Activated CD4-positive, alpha-beta T cell treated with anti-CD3 and anti-CD28 coated beads, Interleukin-2, Interleukin-6, amounts not matched to agents 100 ng/mL and 50 ng/mL, durations not matched to agents 16 hours and 8 hours (primary cell): ENCODE measurements at regions not wholly inside any gene's neighbourhood (a gene's known extent, or its start where the extent isn't known, plus 50 kb on each side); places are given as distances from the start of the nearest gene placed in this dataset.
"Not testable (repeated sequence)": the region's sequence is repeated elsewhere in the genome, so short reads cannot be mapped to it uniquely, and the experiment has no call there.

ENCODE experiments used
- DNase-seq: peaks from one replicate; pipeline ENCODE4 v3.0.0-alpha.2; 2020

DNA sequence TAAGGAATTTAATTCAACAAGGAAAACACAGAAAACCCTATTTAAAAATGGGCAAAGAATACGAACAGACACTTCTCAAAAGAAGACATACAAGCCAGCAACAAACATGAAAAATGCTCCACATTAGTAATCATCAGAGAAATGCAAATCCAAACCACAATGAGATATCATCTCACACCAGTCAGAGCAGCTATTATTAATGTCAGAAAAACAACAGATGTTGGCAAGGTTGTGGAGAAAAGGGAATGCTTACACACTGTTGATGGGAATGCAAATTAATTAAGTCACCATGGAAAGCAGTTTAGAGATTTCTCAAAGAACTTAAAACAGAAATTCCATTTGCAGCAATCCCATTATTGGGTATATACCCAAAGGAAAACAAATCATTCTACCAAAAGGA is 55.2 kb downstream of the GCC1 start:
- no peak for DNase-seq

DNA sequence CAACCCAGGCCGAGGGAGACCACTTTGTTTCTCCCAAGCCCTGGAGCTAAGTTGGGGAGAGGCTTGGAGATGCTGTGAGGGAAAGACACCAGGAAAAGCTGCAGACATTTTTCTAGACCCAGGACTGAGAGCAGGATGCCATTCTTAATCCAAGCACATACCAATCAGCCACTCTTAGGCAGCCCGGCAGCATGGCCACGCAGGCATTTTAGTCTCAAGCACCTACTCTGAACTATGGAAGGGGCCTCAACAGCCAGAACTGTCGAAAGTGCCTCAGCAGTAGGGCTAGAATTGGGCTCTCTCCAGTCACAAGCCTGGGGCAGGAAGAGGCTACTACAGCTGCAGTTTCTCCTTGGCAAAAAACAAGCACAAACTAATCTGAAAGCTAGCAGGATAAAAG is 57.8 kb downstream of the GCC1 start:
- no peak for DNase-seq

DNA sequence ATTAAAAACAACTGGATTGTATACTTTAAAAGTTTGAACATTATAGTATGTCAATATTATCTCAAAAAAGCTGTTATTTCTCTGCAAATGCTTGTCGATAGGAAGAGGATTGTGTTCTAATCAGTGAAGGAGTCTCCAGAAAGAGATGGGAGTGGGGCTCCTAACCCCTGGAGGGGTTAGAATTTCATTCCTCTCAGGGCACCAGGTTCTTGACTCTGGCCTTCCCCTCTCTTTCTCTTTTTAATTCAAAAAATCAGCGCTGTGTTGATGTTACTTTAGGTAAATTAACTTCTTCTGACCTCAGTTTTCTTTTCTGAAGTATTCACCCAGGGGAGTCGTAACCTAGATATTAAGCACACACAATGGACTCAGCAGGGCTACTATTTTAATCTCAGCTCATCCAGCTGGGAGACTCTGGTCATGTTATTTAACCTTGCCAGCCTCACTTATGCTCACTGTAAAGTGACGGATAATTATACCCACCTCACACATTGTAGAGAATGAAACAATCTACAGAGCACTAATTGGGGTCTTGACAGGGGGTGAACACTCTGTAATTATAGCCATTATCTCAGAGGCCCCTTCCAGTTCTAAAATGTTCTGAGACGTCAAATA is 59.4 kb downstream of the GCC1 start:
- DNase-seq: no peak

DNA sequence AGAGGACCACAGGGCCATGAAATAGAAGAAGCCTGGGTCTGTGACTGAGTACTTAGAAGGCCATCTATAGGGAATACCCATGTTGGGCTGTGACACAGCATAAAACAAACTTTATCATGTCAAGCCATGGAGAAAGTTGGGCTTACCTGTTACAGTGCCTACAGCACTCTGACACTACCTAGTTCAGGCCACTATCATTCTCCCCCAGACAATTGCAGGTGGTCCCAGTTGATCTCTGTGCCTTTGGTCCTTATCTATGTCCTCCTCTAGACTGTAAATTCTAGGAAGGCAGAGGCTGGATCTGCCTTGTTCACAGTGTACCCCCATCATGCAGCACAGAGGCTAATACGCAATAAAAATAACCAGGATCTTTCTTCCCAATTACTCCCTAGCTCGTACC is 69.1 kb downstream of the GCC1 start:
- no peak for DNase-seq

DNA sequence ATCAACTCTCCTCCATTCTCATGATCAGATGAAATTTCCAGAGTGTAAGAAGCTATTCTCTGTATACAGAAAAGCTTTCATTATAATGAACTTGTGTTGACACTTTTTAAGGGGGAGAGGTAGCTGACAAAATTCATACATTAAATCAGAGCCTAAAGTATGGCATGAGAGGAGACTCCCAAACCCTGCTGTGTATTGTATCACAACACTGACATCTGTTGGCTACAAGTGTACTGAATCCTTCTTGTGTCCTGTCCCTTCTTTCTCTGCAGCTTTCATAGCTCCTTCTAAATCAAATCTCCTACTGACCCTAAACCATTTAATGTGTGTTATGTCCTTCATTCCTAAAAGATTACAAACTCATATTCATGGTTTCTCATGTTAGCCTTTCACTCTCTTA is 70.9 kb downstream of the GCC1 start:
- peak; percentile 32 for DNase-seq

DNA sequence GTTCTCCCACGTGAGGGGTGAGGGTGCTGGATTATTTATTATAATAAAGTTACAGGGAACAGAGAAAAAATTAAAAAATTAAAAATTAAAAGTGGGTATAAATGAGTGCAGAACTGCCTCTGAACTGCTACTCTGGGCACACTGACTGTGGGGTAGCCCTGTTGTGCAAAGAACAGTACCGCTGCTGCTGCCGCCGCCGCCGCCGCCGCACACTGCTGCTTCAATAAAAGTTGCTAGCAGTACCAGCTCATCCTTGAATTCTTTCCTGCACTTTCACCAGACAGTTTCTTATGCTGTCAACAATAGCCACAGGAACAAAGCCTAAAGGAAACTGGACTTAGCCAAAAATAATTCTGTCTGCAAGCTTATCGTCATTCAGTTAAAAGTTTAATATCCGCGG is 72.1 kb downstream of the GCC1 start:
- DNase-seq: no peak

DNA sequence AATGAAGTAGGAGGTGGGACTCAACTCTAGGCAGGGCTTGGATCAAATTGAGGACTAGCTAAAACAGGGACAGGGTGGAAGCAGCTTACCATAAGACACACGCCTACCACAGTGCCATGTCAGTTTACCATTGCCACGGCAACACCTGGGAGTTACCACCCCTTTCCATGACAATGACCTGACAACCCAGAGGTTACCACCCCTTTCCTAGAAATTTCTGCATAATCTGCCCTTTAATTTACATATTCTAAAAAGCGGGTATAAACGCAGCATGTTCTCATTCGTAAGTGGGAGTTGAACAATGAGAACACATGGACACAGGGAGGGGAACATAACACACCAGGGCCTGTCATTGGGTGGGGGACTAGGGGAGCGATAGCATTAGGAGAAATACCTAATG is 72.7 kb downstream of the GCC1 start:
- DNase-seq: no peak

DNA sequence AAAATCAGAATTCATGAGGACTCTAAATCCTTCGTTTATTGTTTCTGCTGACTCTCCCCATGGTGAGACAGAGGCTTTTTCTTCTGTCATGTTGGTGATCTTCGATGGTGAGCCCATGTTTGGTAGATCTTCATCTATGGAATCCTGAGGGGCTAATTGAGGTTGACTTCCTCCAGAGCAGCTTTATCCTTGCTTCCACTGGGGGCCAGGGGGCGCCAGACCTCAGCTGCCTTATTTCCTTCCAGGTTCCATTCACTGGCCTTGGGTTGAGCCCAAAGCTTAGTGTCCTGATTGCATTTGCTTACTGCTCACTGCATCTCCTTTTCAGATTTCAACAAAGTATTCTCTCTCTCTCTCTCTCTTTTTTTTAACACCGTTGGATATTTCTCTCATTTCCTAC is 80.7 kb downstream of the GCC1 start:
- DNase-seq: peak; percentile 17

DNA sequence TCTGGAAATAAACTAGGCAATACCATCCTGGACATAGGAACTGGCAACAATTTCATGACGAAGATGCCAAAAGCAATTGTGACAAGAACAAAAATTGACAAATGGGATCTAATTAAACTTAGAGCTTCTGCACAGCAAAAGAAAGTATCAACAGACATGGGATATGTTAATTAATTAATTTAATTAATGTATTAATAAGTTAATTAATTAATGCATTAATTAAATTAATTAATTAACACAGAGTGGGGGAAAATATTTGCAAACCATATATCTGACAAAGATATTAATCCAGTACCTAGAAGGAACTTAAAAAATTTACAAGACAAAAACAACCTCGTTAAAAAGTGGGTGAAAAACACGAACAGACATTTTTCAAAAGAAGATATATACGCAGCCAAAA is 83.6 kb downstream of the GCC1 start:
- no peak for DNase-seq

DNA sequence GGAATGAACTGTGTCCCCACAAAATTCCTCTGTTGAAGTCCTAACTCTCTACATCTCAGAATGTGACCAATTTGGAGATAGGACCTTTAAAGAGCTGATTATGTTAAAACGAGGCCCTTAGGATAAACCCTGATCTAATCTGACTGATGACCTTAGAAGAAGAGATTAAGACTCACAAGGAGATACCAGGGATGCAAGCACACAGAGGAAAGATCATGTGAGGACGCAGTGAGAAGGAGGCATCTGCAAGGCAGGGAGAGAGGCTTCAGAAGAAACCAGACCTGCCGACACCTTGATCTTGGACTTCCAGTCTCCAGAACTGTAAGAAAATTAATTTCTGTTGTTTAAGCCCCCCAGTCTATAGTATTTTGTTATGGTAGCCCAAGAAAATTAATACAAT is 94.9 kb upstream of the ZNF800 start:
- DNase-seq: no peak

DNA sequence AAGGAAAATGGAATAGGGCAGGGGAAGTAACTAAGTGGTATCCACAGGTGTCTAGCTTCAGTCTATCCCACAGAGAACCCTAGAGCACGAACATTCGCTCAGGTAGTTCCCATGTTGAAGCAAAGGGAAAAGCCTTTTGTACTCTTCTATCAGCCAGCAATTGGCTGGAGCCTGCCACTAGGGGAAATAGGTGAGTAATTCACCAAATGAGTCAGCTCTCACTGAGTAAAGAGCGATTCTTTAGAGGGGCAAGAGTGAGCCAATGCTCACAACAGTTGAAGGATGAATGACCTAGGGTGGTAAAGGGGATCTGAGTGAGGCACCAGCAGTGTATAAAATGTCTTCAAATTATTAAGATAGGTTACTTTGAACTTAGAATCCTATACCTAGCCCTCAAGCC is 94.1 kb upstream of the ZNF800 start:
- peak; percentile 30 for DNase-seq

DNA sequence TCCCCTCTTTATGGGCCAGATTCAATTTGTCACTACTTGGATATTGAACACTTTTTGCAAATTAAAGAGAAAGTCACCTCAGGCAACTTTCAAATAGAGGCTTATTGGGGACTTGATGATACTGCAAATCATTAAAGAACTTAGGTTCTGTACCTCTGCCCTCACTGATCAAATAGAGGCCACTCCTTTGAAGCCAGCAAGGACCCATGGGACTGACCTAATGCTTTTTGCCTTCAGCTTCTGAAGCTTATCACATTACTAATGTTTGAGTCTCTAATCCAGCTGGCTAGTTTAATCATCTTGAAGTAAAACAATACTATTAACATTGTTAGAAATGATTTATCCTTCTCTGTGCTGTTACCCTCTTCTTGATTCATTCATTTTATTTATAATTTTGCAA is 93.0 kb upstream of the ZNF800 start:
- DNase-seq: no peak

DNA sequence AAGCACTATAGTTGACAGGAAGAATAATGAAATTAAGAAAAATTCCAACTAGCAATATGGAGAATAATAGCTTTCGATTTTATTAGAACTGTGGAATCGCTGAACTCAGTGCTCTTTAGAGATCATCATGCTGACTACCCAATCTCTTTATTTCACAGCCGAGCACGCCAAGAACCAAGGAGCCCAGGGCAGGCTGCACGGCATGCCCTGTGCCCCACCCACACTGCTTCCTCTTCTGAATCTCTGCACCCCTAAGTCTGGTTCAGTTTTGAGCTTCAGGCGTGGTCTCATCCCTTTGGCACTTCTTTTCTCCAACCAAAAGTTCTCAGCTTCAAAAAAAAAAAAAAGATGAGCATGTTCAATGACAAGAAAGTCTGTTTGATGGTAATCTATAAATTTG is 92.4 kb upstream of the ZNF800 start:
- DNase-seq: no peak

DNA sequence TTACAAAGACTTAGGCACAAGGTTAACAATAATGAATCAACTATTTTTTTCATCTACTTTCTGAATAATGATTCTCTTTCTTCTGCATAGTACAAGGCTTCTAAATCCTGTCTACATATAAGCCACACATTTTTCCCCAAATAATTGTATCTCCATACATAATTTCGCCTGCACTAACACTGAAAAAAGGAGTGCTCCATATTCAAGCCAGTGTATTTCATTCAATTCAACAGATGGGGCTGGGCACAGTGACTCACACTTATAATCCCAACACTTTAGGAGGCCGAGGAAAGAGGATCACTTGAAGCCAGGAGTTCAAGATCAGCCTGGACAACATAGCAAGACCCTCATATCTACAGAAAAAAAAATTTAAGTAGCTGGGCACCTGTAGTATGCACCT is 86.0 kb upstream of the ZNF800 start:
- DNase-seq: no peak

DNA sequence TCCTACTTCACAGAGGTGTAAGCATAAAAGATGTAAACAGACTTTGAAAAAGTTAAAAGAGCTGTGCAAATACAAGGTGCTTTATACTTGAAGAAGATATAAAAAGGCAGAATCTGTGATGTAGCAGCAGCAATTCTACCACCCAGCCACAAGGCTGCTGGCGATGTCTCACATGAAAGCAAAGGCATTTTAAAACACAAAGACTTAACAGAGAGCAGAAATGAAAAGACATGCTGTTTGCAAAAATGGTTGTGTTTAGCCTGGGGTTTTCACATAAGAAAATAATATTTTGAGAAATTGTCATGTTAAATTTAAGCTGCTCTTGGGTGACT is 85.5 kb upstream of the ZNF800 start:
- no peak for DNase-seq

DNA sequence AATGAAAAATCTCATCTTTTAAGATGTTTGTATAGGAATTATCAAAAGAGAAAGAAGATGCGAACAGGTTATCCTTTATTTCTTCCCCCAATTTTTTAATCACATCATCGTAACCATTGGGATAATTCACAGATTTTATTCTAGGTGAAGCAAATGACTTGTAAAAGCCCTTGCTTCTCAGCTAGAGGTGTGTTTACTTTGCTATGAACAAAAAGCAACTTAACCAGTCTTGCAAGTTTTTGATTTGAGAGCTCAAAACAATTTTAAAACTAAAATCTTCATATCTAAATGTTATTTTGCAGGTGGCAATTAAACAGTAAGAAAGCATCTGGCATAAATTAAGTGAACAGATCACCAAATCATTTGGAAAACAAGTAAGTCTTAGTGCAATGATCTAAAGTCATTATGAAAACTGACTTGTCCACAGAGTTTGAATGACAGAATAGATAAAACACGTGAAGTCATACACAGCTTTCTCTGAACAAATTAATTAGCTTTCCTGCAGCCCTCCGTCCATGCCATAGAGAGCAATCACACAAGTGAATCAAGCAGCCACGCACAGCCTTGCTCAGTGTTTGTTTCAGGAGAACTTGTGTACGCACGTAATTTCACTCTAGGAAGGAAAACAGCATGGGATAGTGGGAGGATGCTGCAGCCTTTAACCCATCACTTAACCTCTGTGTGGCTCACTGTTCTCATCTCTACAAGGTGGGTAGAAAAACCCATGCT is 85.0 kb upstream of the ZNF800 start:
- no peak for DNase-seq

DNA sequence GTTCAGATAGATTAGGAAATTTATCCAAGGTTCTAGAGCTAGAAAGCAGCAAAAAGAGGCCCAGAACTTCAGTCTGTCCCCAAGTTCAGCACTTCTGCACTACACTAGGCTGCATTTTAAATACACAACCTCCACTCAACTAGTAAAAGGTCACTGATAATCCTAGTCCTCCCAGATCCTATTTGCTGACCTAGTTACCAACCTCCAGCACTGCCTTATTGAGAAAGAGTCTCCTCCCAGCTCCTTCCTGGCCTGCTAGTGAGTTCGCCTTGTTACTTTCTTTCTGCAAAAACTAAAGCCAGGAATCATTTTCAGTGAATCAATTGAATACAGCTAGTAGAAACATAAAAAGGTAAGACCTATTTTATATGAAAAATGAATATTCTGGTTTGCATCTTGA is 84.1 kb upstream of the ZNF800 start:
- no peak for DNase-seq

DNA sequence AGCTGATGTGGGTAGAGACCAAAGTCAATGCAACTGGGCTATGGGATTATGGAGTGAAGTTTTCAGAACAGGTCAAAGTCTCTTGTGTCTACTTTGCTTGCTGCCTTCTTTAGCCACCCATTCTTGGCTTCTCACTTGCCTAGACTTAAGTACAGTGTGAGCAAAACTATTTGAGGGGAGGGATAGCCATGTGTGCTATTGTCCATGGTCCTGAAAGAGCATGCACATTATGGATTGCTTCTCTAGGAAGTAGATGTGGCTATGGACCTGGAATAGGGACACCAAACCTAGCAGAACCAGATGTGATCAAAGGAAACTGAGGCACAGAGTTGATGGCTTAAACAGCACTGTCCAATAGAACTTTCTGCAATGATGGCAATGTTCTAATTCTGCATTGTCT is 81.9 kb upstream of the ZNF800 start:
- no peak for DNase-seq

DNA sequence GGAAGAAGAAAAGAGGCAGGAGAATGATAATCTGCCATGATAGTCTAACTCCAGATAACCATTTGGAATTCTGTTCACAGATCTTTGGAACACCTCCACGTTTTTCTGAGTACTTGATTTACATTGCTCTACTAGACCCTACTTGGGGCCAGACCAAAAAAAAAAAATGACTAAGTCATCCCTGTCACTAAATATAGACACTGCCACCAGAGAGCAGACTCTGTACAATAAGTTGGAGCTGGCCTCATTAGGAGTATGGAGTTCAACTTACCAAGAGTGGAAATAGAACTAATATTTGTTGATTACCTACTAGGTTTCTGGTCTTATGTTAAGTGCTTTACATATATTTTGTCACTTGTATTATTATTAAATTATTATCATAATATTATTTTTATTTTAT is 80.9 kb upstream of the ZNF800 start:
- DNase-seq: no peak

DNA sequence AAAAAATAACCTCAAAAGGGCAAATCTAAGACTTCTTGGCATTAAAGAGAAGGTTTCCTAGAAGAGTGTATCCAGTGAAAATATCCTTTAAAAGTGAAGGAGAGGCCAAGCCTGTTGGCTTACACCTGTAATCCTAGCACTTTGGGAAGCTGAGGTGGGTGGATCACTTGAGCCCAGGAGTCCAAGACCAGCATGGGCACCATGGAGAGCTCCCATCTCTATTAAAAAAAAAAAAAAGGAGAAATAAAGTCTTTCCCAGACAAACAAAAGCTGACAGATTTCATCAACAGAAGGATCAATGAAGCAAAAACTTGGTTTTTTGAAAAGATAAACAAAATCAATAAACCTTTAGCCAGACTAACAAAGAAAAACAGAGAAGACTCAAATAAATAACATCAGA is 67.6 kb upstream of the ZNF800 start:
- DNase-seq: no peak

DNA sequence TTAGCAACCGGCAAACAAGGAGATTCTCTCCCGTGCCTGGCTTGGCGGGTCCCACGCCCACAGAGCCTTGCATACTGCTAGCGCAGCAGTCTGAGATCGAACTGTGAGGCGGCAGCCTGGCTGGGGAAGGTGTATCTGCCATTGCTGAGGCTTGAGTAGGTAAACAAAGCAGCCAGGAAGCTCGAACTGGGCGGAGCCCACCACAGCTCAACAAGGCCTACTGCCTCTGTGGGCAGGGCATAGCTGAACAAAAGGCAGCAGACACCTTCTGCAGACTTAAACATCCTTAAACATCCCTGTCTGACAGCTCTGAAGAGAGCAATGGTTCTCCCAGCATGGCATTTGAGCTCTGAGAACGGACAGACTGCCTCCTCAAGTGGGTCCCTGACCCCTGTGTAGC is 58.8 kb upstream of the ZNF800 start:
- DNase-seq: not testable (repeated sequence)

DNA sequence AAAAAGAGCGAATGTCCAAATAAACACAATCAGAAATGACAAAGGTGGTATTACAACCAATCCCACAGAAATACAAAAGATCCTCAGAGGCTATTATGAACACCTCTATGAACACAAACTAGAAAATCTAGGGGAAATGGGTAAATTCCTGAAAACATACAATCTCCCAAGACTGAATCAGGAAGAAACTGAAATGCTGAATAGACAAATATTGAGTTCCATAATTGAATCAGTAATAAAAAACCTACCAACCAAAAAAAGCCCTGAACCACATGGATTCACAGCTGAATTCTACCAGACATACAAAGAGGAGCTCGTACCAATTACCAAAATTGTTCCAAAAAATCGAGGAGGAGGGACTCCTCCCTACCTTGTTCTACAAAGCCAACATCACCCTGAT is 56.1 kb upstream of the ZNF800 start:
- no peak for DNase-seq

DNA sequence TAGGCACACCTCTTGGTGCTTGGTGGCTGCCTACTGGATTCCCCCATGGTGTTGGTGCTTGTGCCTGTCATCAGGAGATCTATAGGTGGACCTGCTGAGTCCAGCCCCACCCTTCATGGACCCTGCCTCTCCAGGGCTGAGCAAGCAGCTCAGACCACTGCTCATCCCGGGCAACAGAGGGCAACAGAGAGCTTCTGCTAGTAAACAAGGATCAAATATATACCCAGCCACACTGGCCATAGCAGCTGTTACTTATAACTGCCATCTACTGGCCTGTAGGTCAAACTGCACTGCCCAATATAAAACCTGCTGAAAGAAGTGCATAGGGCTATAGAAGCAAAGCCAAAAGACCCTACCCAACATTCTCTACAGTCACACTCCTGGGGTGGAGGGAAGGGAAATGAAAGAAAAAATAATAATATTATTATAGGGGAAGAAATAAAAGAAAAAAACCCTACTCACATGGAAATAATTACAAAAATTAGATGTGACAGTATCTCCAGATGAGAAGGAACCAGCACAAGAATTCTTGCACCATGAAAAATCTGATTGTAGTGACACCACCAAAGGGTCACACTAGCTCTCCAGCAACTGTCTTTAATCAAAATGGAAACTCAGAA is 54.9 kb upstream of the ZNF800 start:
- peak; percentile 74 for DNase-seq

DNA sequence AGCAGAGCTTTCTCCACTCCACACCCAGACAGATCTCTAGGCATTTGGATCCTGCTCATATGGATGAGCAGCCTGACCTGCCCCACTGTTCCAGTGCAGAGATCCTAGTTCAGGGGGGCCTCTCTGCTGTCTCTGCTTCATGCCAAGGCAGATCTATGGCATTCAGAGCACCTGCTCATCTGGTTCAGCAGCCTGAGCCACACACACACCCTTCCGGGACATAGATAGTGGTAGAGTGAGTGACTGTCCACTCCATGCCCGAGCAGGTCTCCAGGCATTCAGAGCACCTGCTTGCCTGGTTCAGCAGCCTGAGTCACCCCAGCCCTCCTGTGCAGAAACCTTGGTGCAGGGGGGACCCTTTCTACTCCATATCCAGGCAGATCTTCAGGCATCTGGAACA is 54.3 kb upstream of the ZNF800 start:
- DNase-seq: no peak
